HL-60 (cell line): ENCODE measurements at regions not wholly inside any gene's neighbourhood (a gene's known extent, or its start where the extent isn't known, plus 50 kb on each side); places are given as distances from the start of the nearest gene placed in this dataset.

Source experiments
- GABPA ChIP-seq: IDR thresholded peaks from 2 replicates; pipeline ENCODE4 v1.6.1; 2012; ENCODE audit warnings: low read depth
- TF ChIP-seq, protein P1 (sequence below): IDR thresholded peaks from one replicate; pipeline ENCODE4 v1.5.1; 2011; ENCODE audit warnings: low read length, control low read depth, inconsistent platforms; ENCODE audit not compliant: insufficient read depth
- TF ChIP-seq, protein P2 (sequence below): IDR thresholded peaks from 2 replicates; pipeline ENCODE4 v1.6.1; 2012; ENCODE audit warnings: low read depth; ENCODE audit not compliant: insufficient replicate concordance

DNA sequence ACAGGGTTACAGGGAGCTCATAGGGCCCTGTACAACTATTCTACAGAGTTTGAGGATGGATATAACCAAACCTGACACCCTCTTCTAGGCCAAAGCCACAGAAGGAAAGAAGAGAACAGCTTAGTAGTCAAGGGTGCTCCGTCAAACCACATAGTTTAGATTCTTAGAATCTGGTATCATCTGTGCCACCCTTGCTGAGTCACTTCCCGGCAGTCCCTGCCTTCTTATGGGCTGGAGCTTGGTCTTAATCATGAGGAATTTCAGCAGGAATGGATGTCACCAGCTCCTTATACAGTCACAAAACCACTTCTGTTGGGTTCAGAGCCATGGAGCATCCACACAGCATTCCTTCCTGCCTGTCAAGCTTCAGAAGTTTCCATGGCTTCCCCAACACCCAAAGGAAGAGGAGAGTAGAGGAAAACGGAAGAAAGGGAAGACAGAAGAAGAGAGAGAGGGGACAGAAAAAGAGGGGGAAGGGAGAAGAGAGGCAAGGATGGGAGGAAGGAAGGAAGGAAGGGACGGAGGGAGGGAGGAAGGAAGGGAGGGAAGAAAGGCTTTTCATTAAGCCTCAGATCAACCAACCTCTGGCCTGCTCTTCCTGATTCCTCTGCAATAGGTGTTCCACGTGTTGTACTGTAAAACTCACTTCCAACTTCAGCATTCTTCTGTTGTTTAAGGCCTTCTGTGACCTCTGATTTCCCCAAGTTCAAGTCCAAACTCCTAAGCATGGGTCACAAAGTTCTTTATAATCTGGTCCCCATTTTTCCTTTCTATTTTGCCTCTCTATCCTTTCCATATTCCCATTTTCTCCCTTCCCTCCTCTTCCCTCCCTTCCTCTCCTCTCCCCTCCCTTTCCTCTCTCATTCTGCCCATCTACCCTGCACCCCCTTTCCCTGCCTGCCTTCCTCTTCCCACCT is 246.1 kb upstream of the TNP1 start:
- TF ChIP-seq, protein P1, sequence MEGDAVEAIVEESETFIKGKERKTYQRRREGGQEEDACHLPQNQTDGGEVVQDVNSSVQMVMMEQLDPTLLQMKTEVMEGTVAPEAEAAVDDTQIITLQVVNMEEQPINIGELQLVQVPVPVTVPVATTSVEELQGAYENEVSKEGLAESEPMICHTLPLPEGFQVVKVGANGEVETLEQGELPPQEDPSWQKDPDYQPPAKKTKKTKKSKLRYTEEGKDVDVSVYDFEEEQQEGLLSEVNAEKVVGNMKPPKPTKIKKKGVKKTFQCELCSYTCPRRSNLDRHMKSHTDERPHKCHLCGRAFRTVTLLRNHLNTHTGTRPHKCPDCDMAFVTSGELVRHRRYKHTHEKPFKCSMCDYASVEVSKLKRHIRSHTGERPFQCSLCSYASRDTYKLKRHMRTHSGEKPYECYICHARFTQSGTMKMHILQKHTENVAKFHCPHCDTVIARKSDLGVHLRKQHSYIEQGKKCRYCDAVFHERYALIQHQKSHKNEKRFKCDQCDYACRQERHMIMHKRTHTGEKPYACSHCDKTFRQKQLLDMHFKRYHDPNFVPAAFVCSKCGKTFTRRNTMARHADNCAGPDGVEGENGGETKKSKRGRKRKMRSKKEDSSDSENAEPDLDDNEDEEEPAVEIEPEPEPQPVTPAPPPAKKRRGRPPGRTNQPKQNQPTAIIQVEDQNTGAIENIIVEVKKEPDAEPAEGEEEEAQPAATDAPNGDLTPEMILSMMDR: no peak
- TF ChIP-seq, protein P2, sequence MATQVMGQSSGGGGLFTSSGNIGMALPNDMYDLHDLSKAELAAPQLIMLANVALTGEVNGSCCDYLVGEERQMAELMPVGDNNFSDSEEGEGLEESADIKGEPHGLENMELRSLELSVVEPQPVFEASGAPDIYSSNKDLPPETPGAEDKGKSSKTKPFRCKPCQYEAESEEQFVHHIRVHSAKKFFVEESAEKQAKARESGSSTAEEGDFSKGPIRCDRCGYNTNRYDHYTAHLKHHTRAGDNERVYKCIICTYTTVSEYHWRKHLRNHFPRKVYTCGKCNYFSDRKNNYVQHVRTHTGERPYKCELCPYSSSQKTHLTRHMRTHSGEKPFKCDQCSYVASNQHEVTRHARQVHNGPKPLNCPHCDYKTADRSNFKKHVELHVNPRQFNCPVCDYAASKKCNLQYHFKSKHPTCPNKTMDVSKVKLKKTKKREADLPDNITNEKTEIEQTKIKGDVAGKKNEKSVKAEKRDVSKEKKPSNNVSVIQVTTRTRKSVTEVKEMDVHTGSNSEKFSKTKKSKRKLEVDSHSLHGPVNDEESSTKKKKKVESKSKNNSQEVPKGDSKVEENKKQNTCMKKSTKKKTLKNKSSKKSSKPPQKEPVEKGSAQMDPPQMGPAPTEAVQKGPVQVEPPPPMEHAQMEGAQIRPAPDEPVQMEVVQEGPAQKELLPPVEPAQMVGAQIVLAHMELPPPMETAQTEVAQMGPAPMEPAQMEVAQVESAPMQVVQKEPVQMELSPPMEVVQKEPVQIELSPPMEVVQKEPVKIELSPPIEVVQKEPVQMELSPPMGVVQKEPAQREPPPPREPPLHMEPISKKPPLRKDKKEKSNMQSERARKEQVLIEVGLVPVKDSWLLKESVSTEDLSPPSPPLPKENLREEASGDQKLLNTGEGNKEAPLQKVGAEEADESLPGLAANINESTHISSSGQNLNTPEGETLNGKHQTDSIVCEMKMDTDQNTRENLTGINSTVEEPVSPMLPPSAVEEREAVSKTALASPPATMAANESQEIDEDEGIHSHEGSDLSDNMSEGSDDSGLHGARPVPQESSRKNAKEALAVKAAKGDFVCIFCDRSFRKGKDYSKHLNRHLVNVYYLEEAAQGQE: no peak
- TF ChIP-seq GABPA: no peak
